HG03045 (cell line): ENCODE measurements at regions not wholly inside any gene's neighbourhood (a gene's known extent, or its start where the extent isn't known, plus 50 kb on each side); places are given as distances from the start of the nearest gene placed in this dataset.
A peak's percentile ranks its signal among the peaks of the same experiment; 100 is the strongest.
"Not testable (repeated sequence)": the region's sequence is repeated elsewhere in the genome, so short reads cannot be mapped to it uniquely, and the experiment has no call there.

Experiments
- ATAC-seq: cut with Tn5 transposase; IDR thresholded peaks from one replicate; pipeline ENCODE4 v1.9.1; 2021; ENCODE audit warnings: mild to moderate bottlenecking, moderate library complexity; ENCODE audit not compliant: unreplicated experiment

GRCh38 chr6:15001326-15001910, 244.5 kb upstream of the JARID2 start:
- no peak for ATAC-seq

- ATAC-seq = no peak
Measured at GRCh38 chr6:15008269-15008668, 237.6 kb upstream of the JARID2 start.

DNA sequence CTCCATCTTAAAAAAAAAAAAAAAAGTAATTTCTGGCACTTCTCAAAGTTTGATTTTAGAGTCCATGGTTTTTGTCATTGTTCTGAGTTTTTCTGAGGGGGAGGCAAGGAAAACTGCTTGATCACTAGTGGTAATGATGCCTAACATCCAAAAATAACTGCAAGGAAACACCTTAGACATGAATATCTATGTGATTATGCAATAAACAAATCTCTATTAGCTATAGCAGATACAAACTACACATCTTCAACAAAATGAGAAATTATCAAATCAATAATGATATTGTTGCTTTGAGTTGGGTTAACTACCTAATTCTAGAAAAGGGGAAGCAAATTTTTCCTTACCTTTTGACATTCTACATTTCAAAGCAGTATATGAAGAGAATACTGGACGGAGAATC, 230.9 kb upstream of the JARID2 start:
- ATAC-seq = no peak

DNA sequence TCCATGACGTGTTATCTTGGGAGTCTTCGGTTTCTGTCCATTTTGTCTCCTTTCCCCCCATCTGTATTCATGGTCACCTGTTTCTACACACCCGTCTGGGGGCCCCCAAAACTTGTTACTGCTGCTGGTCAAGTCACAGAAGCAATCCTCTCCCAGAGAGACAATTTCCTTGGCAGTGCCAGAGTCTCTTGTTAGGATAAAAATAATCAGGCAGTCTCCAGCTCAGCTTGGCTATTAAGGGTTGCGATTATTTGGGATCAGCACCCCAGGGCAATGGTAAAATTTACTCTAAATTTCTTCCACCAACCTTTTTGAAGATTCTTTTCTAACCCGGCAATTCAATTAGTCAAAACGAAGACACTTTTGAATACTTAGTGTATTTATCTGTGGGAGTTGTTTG, 229.1 kb upstream of the JARID2 start:
- ATAC-seq = no peak

GRCh38 chr6:15017261-15017660, 228.6 kb upstream of the JARID2 start:
- ATAC-seq = no peak

DNA sequence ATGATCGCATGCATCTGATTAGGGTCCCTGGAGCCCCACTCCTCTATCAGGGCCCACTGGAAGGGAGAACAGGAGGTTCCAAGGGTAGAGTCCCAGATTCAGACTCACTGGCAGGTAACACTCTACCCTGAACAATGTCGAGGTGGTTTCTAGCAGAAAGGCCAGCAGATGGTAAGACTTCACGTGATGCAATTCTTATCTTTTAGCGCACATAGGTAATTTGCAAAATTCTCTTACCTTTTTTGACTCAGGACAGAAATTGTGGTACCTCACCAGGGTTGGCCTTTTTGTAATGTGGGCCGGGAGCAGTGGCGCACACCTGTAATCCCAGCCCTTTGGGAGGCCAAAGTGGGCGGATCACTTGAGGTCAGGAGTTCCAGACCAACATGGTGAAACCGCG, 228.1 kb upstream of the JARID2 start:
- no peak for ATAC-seq

- ATAC-seq = no peak
Measured at GRCh38 chr6:15020119-15020770, 225.6 kb upstream of the JARID2 start.

DNA sequence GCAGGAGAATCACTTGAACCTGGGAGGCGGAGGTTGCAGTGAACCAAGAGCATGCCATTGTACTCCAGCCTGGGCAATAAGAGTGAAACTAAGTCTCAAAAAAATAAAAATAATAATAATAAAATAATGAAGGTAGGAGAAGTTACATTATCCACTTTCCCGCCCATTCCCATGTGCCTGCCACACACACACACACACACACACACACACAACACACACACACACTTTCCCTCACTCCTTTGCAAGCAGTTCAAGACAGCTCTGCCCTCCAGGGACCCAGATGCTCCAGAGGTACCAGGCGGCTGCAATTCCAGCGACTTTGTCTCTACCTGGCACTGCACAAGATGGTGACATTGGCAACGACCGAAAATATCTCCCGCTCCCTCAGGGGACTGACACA, 224.8 kb upstream of the JARID2 start:
- no peak for ATAC-seq

GRCh38 chr6:15023018-15023417, 222.9 kb upstream of the JARID2 start:
- ATAC-seq = not testable (repeated sequence)

DNA sequence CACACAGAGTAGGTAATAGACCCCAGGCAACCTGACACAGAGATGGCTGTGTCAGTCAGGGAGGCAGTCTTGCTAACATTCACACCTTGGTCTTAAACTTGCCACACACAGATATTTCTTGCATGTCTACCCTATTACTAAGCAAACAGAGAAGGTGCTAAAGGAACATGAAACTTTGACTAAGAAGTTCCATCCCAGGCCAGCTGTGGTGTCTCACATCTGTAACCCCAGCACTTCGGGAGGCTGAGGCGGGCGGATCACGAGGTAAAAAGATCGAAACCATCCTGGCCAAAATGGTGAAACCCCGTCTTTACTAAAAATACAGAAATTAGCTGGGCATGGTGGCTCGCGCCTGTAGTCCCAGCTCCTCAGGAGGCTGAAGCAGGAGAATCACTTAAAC, 222.4 kb upstream of the JARID2 start:
- peak; percentile 96 for ATAC-seq

- no peak for ATAC-seq
Measured at GRCh38 chr6:15025446-15025845, 220.4 kb upstream of the JARID2 start.

DNA sequence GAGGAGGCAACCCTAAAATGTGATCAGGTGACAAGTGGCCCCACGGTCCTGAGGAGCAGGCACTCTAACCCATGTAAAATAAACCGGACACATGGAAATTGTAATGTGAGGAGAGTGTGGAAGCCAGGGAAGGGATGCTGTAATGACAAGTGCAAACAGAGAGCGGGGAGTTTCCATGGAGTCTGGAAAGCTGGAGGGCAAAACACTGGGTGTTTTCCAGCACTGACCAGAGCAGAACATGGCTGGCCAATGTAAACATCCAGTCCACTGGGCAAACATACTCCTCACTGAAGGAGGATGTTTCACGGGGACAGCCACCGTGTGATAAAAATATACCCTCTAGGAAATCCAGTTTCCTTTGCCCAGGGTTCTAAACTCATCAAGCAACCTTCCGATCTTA, 219.0 kb upstream of the JARID2 start:
- no peak for ATAC-seq

DNA sequence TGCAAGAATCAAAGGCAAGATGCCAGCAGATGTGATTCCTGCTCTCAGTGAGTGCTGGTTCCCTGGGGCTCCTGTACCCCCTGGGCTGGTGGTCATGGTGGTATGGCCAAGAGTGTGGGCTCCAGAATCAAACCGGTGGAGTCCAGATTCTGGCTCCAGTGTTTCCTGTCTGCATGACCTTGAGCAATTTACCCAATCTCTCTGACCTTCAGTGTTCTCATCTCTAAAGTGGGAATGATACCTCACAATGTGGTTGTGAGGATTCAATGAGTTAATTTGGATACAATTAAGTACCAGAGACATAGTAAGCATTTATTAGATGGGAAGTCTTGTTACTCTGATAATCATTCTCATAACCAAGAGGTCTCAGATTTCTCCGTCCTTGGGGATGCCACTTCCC, 218.4 kb upstream of the JARID2 start:
- no peak for ATAC-seq

DNA sequence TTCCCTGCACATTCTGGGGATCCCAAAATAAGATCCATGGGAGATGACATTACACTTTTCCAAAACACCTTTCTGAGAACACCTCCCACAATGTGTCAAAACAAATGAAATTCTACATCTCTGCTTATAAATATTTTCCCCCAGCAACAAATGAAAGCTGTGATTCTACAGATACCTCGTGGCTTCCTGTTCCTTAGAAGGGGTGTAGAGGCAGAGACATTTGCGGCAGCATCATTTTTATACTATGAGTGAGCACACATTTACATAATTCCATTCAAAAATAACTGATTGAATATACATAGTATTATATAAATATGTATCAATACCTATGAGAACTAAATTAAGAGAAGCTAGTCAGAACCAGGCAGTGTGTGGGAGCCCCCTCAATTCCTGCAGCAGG, 213.9 kb upstream of the JARID2 start:
- no peak for ATAC-seq

DNA sequence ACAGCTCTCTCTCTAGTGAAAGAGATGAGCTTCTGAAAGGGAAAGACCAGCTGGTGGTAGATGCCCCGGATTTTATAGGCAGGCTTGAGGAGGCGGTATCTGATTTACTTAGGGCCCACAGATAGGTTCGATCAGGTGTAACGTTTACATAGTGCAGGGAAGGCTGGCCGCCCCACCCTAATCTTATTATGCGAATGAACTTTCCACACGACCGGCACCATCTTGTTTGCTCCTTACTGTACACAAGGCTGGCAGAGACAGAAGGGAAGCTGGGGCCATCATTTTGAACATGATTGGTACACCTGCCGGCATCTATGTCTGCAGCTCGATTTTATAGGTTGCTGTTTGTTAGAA, 212.0 kb upstream of the JARID2 start:
- no peak for ATAC-seq

- ATAC-seq = no peak
Measured at GRCh38 chr6:15036690-15037245, 209.1 kb upstream of the JARID2 start.

DNA sequence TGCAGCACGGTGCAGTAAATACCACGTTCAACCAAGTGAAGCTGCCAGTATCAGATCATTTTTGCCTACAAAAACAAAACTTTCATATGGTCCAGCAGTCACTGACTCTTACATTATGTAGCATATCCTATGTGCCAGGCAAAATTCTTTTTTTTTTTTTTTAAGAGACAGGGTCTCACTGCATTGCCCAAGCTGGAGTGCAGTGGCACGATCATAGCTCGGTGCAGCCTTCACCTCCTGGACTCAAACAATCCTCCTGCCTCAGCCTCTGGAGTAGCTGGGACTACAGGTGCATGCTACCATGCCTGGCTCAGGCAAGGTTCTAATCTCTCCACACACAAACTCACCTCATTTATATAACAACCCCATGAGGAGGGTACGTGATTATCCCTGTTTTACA, 208.6 kb upstream of the JARID2 start:
- no peak for ATAC-seq

GRCh38 chr6:15038013-15038791, 207.7 kb upstream of the JARID2 start:
- no peak for ATAC-seq

DNA sequence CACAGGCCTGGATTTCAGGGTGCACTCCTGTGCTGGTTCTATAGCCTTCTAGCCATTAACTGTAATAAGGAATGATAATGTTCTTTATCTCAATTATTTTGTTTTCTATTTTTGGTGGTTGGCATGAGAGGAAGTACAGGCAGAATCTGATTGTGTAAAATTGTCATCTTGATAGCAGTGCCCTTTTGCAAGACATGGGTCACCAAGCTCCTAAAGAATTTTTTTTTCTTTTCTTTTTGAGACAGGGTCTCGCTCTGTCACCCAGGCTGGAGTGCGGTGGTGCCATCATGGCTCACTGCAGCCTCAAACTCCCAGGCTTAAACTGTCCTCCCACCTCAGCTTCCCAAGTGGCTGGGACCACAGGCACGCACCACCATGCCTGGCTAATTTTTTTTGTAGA, 206.7 kb upstream of the JARID2 start:
- no peak for ATAC-seq

- ATAC-seq = no peak
Measured at GRCh38 chr6:15042938-15043337, 202.9 kb upstream of the JARID2 start.

DNA sequence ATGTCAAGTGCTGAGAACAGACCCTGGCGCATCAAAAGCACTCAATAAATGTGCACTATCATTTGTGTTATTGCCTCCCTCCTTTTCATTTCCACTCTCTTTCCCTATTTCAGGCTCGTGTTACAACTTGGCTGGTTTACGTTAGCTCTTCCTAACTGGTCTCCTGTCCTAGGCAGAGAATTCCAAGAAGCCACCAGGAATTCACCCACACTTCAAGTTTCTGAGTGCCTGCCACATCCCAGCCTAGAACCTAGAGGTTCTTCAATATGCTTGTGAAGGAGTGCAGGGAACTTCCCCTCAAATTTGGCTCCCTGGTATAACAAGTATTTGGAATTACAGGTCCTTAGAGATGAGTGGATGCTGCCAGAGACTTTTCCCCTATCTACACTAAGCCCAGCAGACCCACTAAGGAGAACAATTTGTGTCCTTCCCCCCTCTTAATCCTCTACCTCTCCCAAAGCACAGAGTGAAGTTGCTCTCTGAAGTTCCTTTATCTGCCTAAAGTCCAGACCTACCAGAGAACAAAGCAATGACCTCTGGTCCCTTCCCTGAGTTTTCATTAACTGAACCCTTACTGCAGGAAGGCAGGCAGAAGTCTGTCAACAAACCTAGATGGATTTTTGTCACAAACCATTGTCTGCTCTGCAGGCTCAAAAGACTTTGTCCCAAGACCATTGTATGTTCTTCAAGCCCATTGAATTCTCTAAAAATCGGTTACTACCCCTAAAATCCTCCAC, 201.6 kb upstream of the JARID2 start:
- no peak for ATAC-seq
